GM12878 (cell line): ENCODE measurements at regions not wholly inside any gene's neighbourhood (a gene's known extent, or its start where the extent isn't known, plus 50 kb on each side); places are given as distances from the start of the nearest gene placed in this dataset.

ENCODE experiments used
- ATAC-seq: fragments of 200-7000 bp; cut with Tn5 transposase; 3 replicates; pipeline ENCODE4 v1.9.1; 2020; ENCODE audit warnings: mild to moderate bottlenecking, moderate library complexity
- BruUV-seq: library from RNA; stranded (reverse); fragments of 400-500 nt; replicated peaks from 2 replicates; lab custom pipeline; 2021; lab: Mats Ljungman, UMichigan
- CTCF ChIA-PET: fragments of 300-600 bp; sonication (Branson Sonifier 250); formaldehyde crosslinking; extraction: SDS; loops from one replicate; lab custom pipeline; 2021; ENCODE audit warnings: inconsistent platforms; lab: Yijun Ruan, JAX
- POLR2A ChIA-PET: fragments of 350-600 bp; formaldehyde crosslinking; extraction: SDS; loops from one replicate; lab custom pipeline; 2021; ENCODE audit warnings: inconsistent platforms; lab: Charles Lee
- RAD21 ChIA-PET: fragments of 300-600 bp; sonication (Branson Sonifier 250); formaldehyde crosslinking; loops from one replicate; lab custom pipeline; 2023; ENCODE audit warnings: antibody characterized with exemption; ENCODE audit not compliant: unreplicated experiment; lab: Charles Lee
- SMC1A ChIA-PET: fragments of 300-600 bp; sonication (Branson Sonifier 250); formaldehyde crosslinking; loops from one replicate; lab custom pipeline; 2023; ENCODE audit not compliant: unreplicated experiment, uncharacterized antibody; lab: Charles Lee
- DNase-seq: peaks from one replicate; pipeline ENCODE4 v3.0.0-alpha.2; 2011; ENCODE audit warnings: low read depth, low spot score
- FAIRE-seq: peaks from 3 replicates; lab custom pipeline; 2011; peaks lifted over from hg19 to GRCh38; lab: Jason Lieb, UNC
- H2AFZ ChIP-seq: 2 replicates; pipeline ENCODE4 v1.6.0; 2011; ENCODE audit warnings: low read depth, low read length, control low read depth; ENCODE audit not compliant: control insufficient read depth
- H3K27ac ChIP-seq: 2 replicates; pipeline ENCODE4 v1.5.1; 2011; ENCODE audit warnings: control low read depth; ENCODE audit not compliant: control insufficient read depth, insufficient read depth
- H3K27me3 ChIP-seq, 2 experiments: replicated peaks in 1 of 2; 2 replicates each; pipeline versions ENCODE4 v1.6.0 to v1.6.1; 2011; ENCODE audit warnings: low read length in 1 of 2; ENCODE audit not compliant: control insufficient read depth in 2 of 2, insufficient read depth in 2 of 2
- H3K36me3 ChIP-seq, 2 experiments: 2 replicates each; pipeline ENCODE4 v1.5.1; 2011; ENCODE audit warnings: low read length in 1 of 2; ENCODE audit not compliant: control insufficient read depth in 2 of 2, insufficient read depth in 2 of 2
- H3K4me1 ChIP-seq: 2 replicates; pipeline ENCODE4 v1.6.1; 2011; ENCODE audit warnings: mild to moderate bottlenecking, low read length, moderate library complexity, mixed read lengths; ENCODE audit not compliant: control insufficient read depth, insufficient read depth
- H3K4me2 ChIP-seq: 2 replicates; pipeline ENCODE4 v1.6.0; 2011; ENCODE audit warnings: control low read depth; ENCODE audit not compliant: control insufficient read depth, insufficient read depth
- H3K4me3 ChIP-seq: fragments of 200-600 bp; sonication (generic); 2 replicates; pipeline ENCODE4 v1.5.1; 2016
- H3K79me2 ChIP-seq: 2 replicates; pipeline ENCODE4 v1.6.0; 2011; ENCODE audit warnings: low read length; ENCODE audit not compliant: control insufficient read depth, insufficient read depth
- H3K9ac ChIP-seq: 2 replicates; pipeline ENCODE4 v1.8.0; 2011; ENCODE audit warnings: low read length, control low read depth, mixed read lengths; ENCODE audit not compliant: control insufficient read depth, insufficient read depth
- H3K9me3 ChIP-seq: replicated peaks from 3 replicates; pipeline ENCODE4 v1.5.1; 2011; ENCODE audit warnings: mild to moderate bottlenecking, low read length; ENCODE audit not compliant: control insufficient read depth, insufficient read depth
- H4K20me1 ChIP-seq: 2 replicates; pipeline ENCODE4 v1.6.0; 2011; ENCODE audit not compliant: control insufficient read depth, insufficient read depth
- MYB ChIP-seq: fragments of 150-350 bp; IDR thresholded peaks from 2 replicates; pipeline ENCODE4 v1.6.1; 2014; ENCODE audit warnings: mild to moderate bottlenecking, low read depth, low read length, borderline replicate concordance
- PAX5 ChIP-seq: IDR thresholded peaks from 2 replicates; pipeline ENCODE4 v1.6.1; 2011; ENCODE audit warnings: low read depth, low read length, borderline replicate concordance
- SMAD1 ChIP-seq: fragments of 450-650 bp; IDR thresholded peaks from 2 replicates; pipeline ENCODE4 v1.6.1; 2018; ENCODE audit warnings: mild to moderate bottlenecking, low read depth; ENCODE audit not compliant: partially characterized antibody
- SUPT20H ChIP-seq: IDR thresholded peaks from 2 replicates; pipeline ENCODE4 v1.6.1; 2011; ENCODE audit warnings: low read depth, mild to moderate bottlenecking, low read length, moderate library complexity, borderline replicate concordance; ENCODE audit not compliant: control insufficient read depth
- ZNF24 ChIP-seq: fragments of 450-650 bp; IDR thresholded peaks from 2 replicates; pipeline ENCODE4 v1.6.1; 2017; ENCODE audit warnings: antibody characterized with exemption, mild to moderate bottlenecking
- ZZZ3 ChIP-seq: IDR thresholded peaks from 2 replicates; pipeline ENCODE4 v1.6.1; 2011; ENCODE audit warnings: low read depth; ENCODE audit not compliant: control insufficient read depth, insufficient read length
- WGBS: methylation state at CpG from one replicate; pipeline ENCODE4 v1.1.6; 2016; ENCODE audit warnings: low lambda C conversion rate; ENCODE audit not compliant: insufficient replicate concordance, insufficient coverage; ENCODE audit errors: missing lambda C conversion rate; 5-methylcytosine and 5-hydroxymethylcytosine counted together
- in situ Hi-C: fragments of 300-500 bp; cut with MboI; formaldehyde crosslinking; loops from 9 replicates; pipeline ENCODE4 v1.14.3; 2018; ENCODE audit warnings: mixed read lengths
- intact Hi-C: fragments of 100-400 bp; cut with micrococcal nuclease; formaldehyde crosslinking; loops from one replicate; pipeline ENCODE4 v1.14.2; 2022; ENCODE audit not compliant: unreplicated experiment
- TF ChIP-seq, protein P1 (sequence below): IDR thresholded peaks from 2 replicates; pipeline ENCODE4 v1.6.1; 2012; ENCODE audit warnings: improper control_type of control experiment, low read depth, low read length; ENCODE audit not compliant: insufficient replicate concordance

- Histone ChIP-seq H3K9me3 (no peaks in the 10 kb centered on the region), H3K4me1 (no peaks in the 10 kb centered on the region), H3K27ac (no peak overlapping the region), H3K79me2 (no peaks in the 10 kb centered on the region), H2AFZ (no peak overlapping the region), H4K20me1 (no peaks in the 10 kb centered on the region), H3K9ac (no peak overlapping the region), H3K4me3 (no peak overlapping the region), H3K4me2 (no peak overlapping the region), H3K36me3 (no peaks in the 10 kb centered on the region), H3K27me3 (no peaks in the 10 kb centered on the region)
- BruUV-seq, result no TSS peak
- intact Hi-C loops (no loop called here), in situ Hi-C loops (no loop called here)
- ATAC-seq (no peak), DNase-seq (no peak), FAIRE-seq (no peak)
- CTCF ChIA-PET, result no interaction called here
- RAD21 ChIA-PET, result no interaction called here
- no peak for TF ChIP-seq ZZZ3
- TF ChIP-seq ZNF24, result no peak
- TF ChIP-seq, protein P1, sequence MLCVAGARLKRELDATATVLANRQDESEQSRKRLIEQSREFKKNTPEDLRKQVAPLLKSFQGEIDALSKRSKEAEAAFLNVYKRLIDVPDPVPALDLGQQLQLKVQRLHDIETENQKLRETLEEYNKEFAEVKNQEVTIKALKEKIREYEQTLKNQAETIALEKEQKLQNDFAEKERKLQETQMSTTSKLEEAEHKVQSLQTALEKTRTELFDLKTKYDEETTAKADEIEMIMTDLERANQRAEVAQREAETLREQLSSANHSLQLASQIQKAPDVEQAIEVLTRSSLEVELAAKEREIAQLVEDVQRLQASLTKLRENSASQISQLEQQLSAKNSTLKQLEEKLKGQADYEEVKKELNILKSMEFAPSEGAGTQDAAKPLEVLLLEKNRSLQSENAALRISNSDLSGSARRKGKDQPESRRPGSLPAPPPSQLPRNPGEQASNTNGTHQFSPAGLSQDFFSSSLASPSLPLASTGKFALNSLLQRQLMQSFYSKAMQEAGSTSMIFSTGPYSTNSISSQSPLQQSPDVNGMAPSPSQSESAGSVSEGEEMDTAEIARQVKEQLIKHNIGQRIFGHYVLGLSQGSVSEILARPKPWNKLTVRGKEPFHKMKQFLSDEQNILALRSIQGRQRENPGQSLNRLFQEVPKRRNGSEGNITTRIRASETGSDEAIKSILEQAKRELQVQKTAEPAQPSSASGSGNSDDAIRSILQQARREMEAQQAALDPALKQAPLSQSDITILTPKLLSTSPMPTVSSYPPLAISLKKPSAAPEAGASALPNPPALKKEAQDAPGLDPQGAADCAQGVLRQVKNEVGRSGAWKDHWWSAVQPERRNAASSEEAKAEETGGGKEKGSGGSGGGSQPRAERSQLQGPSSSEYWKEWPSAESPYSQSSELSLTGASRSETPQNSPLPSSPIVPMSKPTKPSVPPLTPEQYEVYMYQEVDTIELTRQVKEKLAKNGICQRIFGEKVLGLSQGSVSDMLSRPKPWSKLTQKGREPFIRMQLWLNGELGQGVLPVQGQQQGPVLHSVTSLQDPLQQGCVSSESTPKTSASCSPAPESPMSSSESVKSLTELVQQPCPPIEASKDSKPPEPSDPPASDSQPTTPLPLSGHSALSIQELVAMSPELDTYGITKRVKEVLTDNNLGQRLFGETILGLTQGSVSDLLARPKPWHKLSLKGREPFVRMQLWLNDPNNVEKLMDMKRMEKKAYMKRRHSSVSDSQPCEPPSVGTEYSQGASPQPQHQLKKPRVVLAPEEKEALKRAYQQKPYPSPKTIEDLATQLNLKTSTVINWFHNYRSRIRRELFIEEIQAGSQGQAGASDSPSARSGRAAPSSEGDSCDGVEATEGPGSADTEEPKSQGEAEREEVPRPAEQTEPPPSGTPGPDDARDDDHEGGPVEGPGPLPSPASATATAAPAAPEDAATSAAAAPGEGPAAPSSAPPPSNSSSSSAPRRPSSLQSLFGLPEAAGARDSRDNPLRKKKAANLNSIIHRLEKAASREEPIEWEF, result no peak
- TF ChIP-seq SMAD1, result no peak
- TF ChIP-seq MYB, result no peak
- TF ChIP-seq PAX5, result no peak
- no peak for TF ChIP-seq SUPT20H
- WGBS, result 29% methylated on average over 4 of the region's 4 CpGs
- POLR2A ChIA-PET, result no interaction called here
- SMC1A ChIA-PET, result interaction anchor here (1.1 kb wide), 1 partner anchor 8 kb away, joined by 3 read pairs; no protein-coding TSS in a partner anchor
Observed at GRCh38 chr2:216260629-216261028, 111.7 kb downstream of the MARCHF4 start.
